ENCODE measurements at regions not wholly inside any gene's neighbourhood (a gene's known extent, or its start where the extent isn't known, plus 50 kb on each side); places are given as distances from the start of the nearest gene placed in this dataset.
"Not testable (repeated sequence)": the region's sequence is repeated elsewhere in the genome, so short reads cannot be mapped to it uniquely, and the experiment has no call there.

- BruUV-seq (replicated peaks); H3K9me3 ChIP-seq; H3K27ac Mint-ChIP-seq (ENCODE audit: unreplicated experiment); H3K4me1 ChIP-seq; H3K4me3 ChIP-seq (ENCODE audit: low read depth, low read length); H3K36me3 ChIP-seq (ENCODE audit: control insufficient read depth, insufficient read depth, low read length); H3K4me1 Mint-ChIP-seq (ENCODE audit: low read depth, unreplicated experiment); H3K4me3 Mint-ChIP-seq (ENCODE audit: unreplicated experiment); POLR2A ChIA-PET; H3K27me3 Mint-ChIP-seq (ENCODE audit: insufficient read depth, unreplicated experiment); H3K27me3 ChIP-seq (replicated peaks; ENCODE audit: control insufficient read depth, insufficient read depth, low read length); H3K9me3 Mint-ChIP-seq (ENCODE audit: unreplicated experiment): not testable (repeated sequence)
- CTCF ChIA-PET = interaction anchor here (0.7 to 1.6 kb wide), 5 partner anchors 37 to 1477 kb away, joined by 3 to 30 read pairs (median 4); partner anchors contain the start of genes ZNF25 and ZNF33A
- H3K36me3 Mint-ChIP-seq (ENCODE audit: insufficient read depth, unreplicated experiment) = peaks cover 59% of the 10 kb centered on the region
- TF ChIP-seq CTCF (IDR thresholded peaks at IDR 0.05; ENCODE audit: insufficient read depth in 1 of 2, low read depth in 1 of 2, low read length in 1 of 2, severe bottlenecking in 1 of 2, unreplicated experiment in 1 of 2) = peak; percentile 47 to 73
- DNase-seq = peak; percentile 49 to 59
- intact Hi-C loops (cut with micrococcal nuclease; ENCODE audit: unreplicated experiment) = loop anchor here (5.0 to 10.0 kb wide), 2 partner anchors 351 to 509 kb away; partner anchors contain the start of genes ZNF248 and ZNF33A
These were observed 271.8 kb downstream of the ZNF37A start for GRCh38 chr10:38365917-38366316.

GRCh38 chr10:38383800-38384199, 289.7 kb downstream of the ZNF37A start:
- H3K4me3 Mint-ChIP-seq (ENCODE audit: unreplicated experiment); H3K27me3 ChIP-seq (replicated peaks; ENCODE audit: control insufficient read depth, insufficient read depth, low read length); CTCF ChIA-PET; H3K4me1 Mint-ChIP-seq (ENCODE audit: low read depth, unreplicated experiment); H3K4me3 ChIP-seq (ENCODE audit: low read depth, low read length); H3K9me3 Mint-ChIP-seq (ENCODE audit: unreplicated experiment); H3K4me1 ChIP-seq; BruUV-seq (replicated peaks); H3K27ac Mint-ChIP-seq (ENCODE audit: unreplicated experiment); DNase-seq; intact Hi-C loops (cut with micrococcal nuclease; ENCODE audit: unreplicated experiment); H3K9me3 ChIP-seq; H3K27me3 Mint-ChIP-seq (ENCODE audit: insufficient read depth, unreplicated experiment); POLR2A ChIA-PET; H3K36me3 ChIP-seq (ENCODE audit: control insufficient read depth, insufficient read depth, low read length): not testable (repeated sequence)
- H3K36me3 Mint-ChIP-seq (ENCODE audit: insufficient read depth, unreplicated experiment) = peaks cover 20% of the 10 kb centered on the region

GRCh38 chr10:38386869-38387268, 292.7 kb downstream of the ZNF37A start:
- H3K27me3 ChIP-seq (replicated peaks; ENCODE audit: control insufficient read depth, insufficient read depth, low read length); H3K4me1 Mint-ChIP-seq (ENCODE audit: low read depth, unreplicated experiment); H3K4me3 Mint-ChIP-seq (ENCODE audit: unreplicated experiment); H3K27me3 Mint-ChIP-seq (ENCODE audit: insufficient read depth, unreplicated experiment); H3K36me3 Mint-ChIP-seq (ENCODE audit: insufficient read depth, unreplicated experiment); BruUV-seq (replicated peaks); H3K36me3 ChIP-seq (ENCODE audit: control insufficient read depth, insufficient read depth, low read length); H3K4me1 ChIP-seq; H3K27ac Mint-ChIP-seq (ENCODE audit: unreplicated experiment); intact Hi-C loops (cut with micrococcal nuclease; ENCODE audit: unreplicated experiment); H3K9me3 Mint-ChIP-seq (ENCODE audit: unreplicated experiment); CTCF ChIA-PET; H3K4me3 ChIP-seq (ENCODE audit: low read depth, low read length); POLR2A ChIA-PET; DNase-seq; H3K9me3 ChIP-seq: not testable (repeated sequence)

- H3K9me3 ChIP-seq; H3K9me3 Mint-ChIP-seq (ENCODE audit: unreplicated experiment); BruUV-seq (replicated peaks); CTCF ChIA-PET; POLR2A ChIA-PET; H3K4me1 ChIP-seq; H3K4me3 ChIP-seq (ENCODE audit: low read depth, low read length); H3K36me3 Mint-ChIP-seq (ENCODE audit: insufficient read depth, unreplicated experiment); H3K4me3 Mint-ChIP-seq (ENCODE audit: unreplicated experiment); H3K36me3 ChIP-seq (ENCODE audit: control insufficient read depth, insufficient read depth, low read length); H3K27me3 ChIP-seq (replicated peaks; ENCODE audit: control insufficient read depth, insufficient read depth, low read length); H3K27me3 Mint-ChIP-seq (ENCODE audit: insufficient read depth, unreplicated experiment); intact Hi-C loops (cut with micrococcal nuclease; ENCODE audit: unreplicated experiment); H3K4me1 Mint-ChIP-seq (ENCODE audit: low read depth, unreplicated experiment): not testable (repeated sequence)
- H3K27ac Mint-ChIP-seq (ENCODE audit: unreplicated experiment) = peak overlapping the region; percentile 42
- TF ChIP-seq CTCF (IDR thresholded peaks at IDR 0.05; ENCODE audit: insufficient read depth in 1 of 2, low read depth in 1 of 2, low read length in 1 of 2, severe bottlenecking in 1 of 2, unreplicated experiment in 1 of 2) = peak; percentile 22 to 41
- DNase-seq = peak in 1 of 2 experiments; percentile 65
These were observed 296.6 kb downstream of the ZNF37A start for GRCh38 chr10:38390725-38391124.

- DNase-seq, POLR2A ChIA-PET: not testable (repeated sequence)
These were observed 301.3 kb downstream of the ZNF37A start for GRCh38 chr10:38395465-38395864.

More at GRCh38 chr10:38395465-38395864, 301.3 kb downstream of the ZNF37A start:
- intact Hi-C loops (cut with micrococcal nuclease; ENCODE audit: unreplicated experiment); H3K27me3 ChIP-seq (replicated peaks; ENCODE audit: control insufficient read depth, insufficient read depth, low read length); H3K36me3 ChIP-seq (ENCODE audit: control insufficient read depth, insufficient read depth, low read length); H3K4me1 ChIP-seq; BruUV-seq (replicated peaks); H3K4me3 ChIP-seq (ENCODE audit: low read depth, low read length); CTCF ChIA-PET; H3K4me3 Mint-ChIP-seq (ENCODE audit: unreplicated experiment); H3K9me3 Mint-ChIP-seq (ENCODE audit: unreplicated experiment); H3K27ac Mint-ChIP-seq (ENCODE audit: unreplicated experiment); H3K4me1 Mint-ChIP-seq (ENCODE audit: low read depth, unreplicated experiment); H3K27me3 Mint-ChIP-seq (ENCODE audit: insufficient read depth, unreplicated experiment); H3K9me3 ChIP-seq; H3K36me3 Mint-ChIP-seq (ENCODE audit: insufficient read depth, unreplicated experiment): not testable (repeated sequence)
